NT2/D1 (cell line): ENCODE measurements at regions not wholly inside any gene's neighbourhood (a gene's known extent, or its start where the extent isn't known, plus 50 kb on each side); places are given as distances from the start of the nearest gene placed in this dataset.

Experiments used
- SUZ12 ChIP-seq: IDR thresholded peaks from 2 replicates; pipeline ENCODE4 v1.6.1; 2011; ENCODE audit not compliant: insufficient read length, insufficient read depth; ENCODE audit errors: extremely low read depth
- YY1 ChIP-seq: IDR thresholded peaks from 2 replicates; pipeline ENCODE4 v1.6.1; 2011; ENCODE audit not compliant: insufficient read length, insufficient read depth

GRCh38 chr12:118488034-118488433, 111.7 kb downstream of the SUDS3 start:
- TF ChIP-seq SUZ12 (no peak), YY1 (no peak)
